Prostate gland (tissue), 2 donors: ENCODE measurements at regions not wholly inside any gene's neighbourhood (a gene's known extent, or its start where the extent isn't known, plus 50 kb on each side); places are given as distances from the start of the nearest gene placed in this dataset.

Source experiments
- DNase-seq: peaks from one replicate; pipeline ENCODE4 v3.0.0-alpha.2; 2019; ENCODE audit warnings: low spot score
- H3K27ac ChIP-seq, 2 donors: fragments of 200-600 bp; sonication (generic); 2 replicates each; pipeline ENCODE4 v1.5.1; 2017 to 2019
- H3K27me3 ChIP-seq: fragments of 200-600 bp; sonication (generic); replicated peaks from 2 replicates; pipeline ENCODE4 v1.5.1; 2019; ENCODE audit not compliant: insufficient read depth
- H3K36me3 ChIP-seq, 2 donors: fragments of 200-600 bp; sonication (generic); 1 replicate in 1 of 2; 2 replicates in 1 of 2; pipeline versions ENCODE4 v1.5.1 to v1.8.1; 2017 to 2019
- H3K4me1 ChIP-seq: fragments of 200-600 bp; sonication (generic); replicated peaks from 2 replicates; pipeline ENCODE4 v1.5.1; 2019
- H3K4me3 ChIP-seq, 2 donors: fragments of 200-600 bp; sonication (generic); 2 replicates each; pipeline ENCODE4 v1.5.1; 2017 to 2019
- H3K9me3 ChIP-seq: fragments of 200-600 bp; sonication (generic); 2 replicates; pipeline ENCODE4 v1.5.1; 2017
- POLR2A ChIP-seq: fragments of 450-650 bp; IDR thresholded peaks from one replicate; pipeline ENCODE4 v1.6.1; 2016; ENCODE audit warnings: antibody characterized with exemption, mild to moderate bottlenecking
- POLR2AphosphoS5 ChIP-seq: sonication (generic); formaldehyde crosslinking; IDR thresholded peaks from one replicate; pipeline ENCODE4 v1.6.1; 2017; ENCODE audit warnings: antibody characterized with exemption
- WGBS: methylation state at CpG from one replicate; pipeline ENCODE4 v1.1.5; 2018; 5-methylcytosine and 5-hydroxymethylcytosine counted together
- intact Hi-C: fragments of 100-400 bp; cut with DNase I; formaldehyde crosslinking; loops from one replicate; pipeline ENCODE4 v1.14.2; 2022
- TF ChIP-seq, protein P1 (sequence below), 4 experiments: fragments of 200-600 bp in 2 of 4; fragments of 450-650 bp in 2 of 4; sonication (generic) in 2 of 4; IDR thresholded peaks; 1 replicate in 3 of 4; 2 replicates in 1 of 4; pipeline ENCODE4 v1.5.1; 2016 to 2019; ENCODE audit warnings: antibody characterized with exemption in 4 of 4, mild to moderate bottlenecking in 2 of 4, moderate library complexity in 2 of 4

DNA sequence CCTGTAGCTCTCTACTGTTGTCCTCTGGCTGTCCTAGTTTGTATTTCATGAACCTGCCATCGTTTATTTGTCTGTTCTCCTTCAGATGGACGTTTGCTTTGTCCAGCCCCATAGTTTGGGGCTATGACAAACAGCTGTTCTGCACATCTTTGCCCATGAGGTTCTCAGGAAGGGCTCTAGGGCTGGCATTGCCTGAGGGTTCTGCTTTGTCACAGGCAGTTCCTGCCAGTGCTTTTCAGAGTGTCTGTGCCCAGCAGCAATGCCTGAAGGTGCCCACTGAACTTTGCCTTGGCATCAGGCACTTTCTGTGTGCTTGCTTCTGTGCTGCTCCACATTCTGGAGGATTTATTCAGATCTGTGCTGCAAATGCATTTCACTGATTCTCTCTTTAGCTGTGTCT lies 361.3 kb downstream of the TMEM121 start:
- WGBS, result 15% methylated on average over 2 of the region's 2 CpGs
- H3K9me3 ChIP-seq, result no peaks in the 10 kb centered on the region
- no peak overlapping the region for H3K27ac ChIP-seq
- no peak for TF ChIP-seq POLR2AphosphoS5
- no peak for TF ChIP-seq POLR2A
- TF ChIP-seq, protein P1, sequence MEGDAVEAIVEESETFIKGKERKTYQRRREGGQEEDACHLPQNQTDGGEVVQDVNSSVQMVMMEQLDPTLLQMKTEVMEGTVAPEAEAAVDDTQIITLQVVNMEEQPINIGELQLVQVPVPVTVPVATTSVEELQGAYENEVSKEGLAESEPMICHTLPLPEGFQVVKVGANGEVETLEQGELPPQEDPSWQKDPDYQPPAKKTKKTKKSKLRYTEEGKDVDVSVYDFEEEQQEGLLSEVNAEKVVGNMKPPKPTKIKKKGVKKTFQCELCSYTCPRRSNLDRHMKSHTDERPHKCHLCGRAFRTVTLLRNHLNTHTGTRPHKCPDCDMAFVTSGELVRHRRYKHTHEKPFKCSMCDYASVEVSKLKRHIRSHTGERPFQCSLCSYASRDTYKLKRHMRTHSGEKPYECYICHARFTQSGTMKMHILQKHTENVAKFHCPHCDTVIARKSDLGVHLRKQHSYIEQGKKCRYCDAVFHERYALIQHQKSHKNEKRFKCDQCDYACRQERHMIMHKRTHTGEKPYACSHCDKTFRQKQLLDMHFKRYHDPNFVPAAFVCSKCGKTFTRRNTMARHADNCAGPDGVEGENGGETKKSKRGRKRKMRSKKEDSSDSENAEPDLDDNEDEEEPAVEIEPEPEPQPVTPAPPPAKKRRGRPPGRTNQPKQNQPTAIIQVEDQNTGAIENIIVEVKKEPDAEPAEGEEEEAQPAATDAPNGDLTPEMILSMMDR (IDR thresholded peaks at IDR 0.05), result no peak
- H3K27me3 ChIP-seq, result no peaks in the 10 kb centered on the region
- H3K36me3 ChIP-seq, result no peaks in the 10 kb centered on the region
- no peaks in the 10 kb centered on the region for H3K4me1 ChIP-seq
- H3K4me3 ChIP-seq, result no peak overlapping the region
- intact Hi-C loops, result no loop called here
- DNase-seq, result no peak

DNA sequence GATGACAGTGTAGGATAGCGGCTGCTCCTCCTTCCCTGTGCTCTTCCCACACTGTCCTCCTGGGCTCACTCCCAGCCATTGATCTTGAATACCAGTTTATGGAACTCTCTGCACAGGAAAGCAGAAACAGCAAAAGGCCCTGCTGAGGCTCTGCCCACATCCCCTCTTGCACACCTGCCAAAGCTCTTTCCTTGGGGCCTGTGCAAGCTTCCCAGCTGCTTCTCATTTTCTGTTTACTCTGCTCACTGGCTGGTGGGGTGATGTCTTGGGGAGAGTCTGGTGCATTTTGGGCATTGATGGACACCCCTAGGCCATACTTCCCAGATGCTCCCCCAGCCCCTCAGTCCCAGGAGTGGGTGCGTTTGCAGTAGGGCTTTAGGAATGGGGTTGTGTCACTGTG lies 361.8 kb downstream of the TMEM121 start:
- H3K4me3 ChIP-seq, result no peak overlapping the region
- TF ChIP-seq, protein P1 (IDR thresholded peaks at IDR 0.05), result no peak
- no peak for TF ChIP-seq POLR2AphosphoS5
- TF ChIP-seq POLR2A, result no peak
- H3K4me1 ChIP-seq, result no peaks in the 10 kb centered on the region
- H3K9me3 ChIP-seq, result no peaks in the 10 kb centered on the region
- H3K36me3 ChIP-seq, result no peaks in the 10 kb centered on the region
- no peaks in the 10 kb centered on the region for H3K27me3 ChIP-seq
- no peak for DNase-seq
- H3K27ac ChIP-seq, result no peak overlapping the region
- intact Hi-C loops, result no loop called here
- WGBS, result 91% methylated on average over 2 of the region's 2 CpGs

DNA sequence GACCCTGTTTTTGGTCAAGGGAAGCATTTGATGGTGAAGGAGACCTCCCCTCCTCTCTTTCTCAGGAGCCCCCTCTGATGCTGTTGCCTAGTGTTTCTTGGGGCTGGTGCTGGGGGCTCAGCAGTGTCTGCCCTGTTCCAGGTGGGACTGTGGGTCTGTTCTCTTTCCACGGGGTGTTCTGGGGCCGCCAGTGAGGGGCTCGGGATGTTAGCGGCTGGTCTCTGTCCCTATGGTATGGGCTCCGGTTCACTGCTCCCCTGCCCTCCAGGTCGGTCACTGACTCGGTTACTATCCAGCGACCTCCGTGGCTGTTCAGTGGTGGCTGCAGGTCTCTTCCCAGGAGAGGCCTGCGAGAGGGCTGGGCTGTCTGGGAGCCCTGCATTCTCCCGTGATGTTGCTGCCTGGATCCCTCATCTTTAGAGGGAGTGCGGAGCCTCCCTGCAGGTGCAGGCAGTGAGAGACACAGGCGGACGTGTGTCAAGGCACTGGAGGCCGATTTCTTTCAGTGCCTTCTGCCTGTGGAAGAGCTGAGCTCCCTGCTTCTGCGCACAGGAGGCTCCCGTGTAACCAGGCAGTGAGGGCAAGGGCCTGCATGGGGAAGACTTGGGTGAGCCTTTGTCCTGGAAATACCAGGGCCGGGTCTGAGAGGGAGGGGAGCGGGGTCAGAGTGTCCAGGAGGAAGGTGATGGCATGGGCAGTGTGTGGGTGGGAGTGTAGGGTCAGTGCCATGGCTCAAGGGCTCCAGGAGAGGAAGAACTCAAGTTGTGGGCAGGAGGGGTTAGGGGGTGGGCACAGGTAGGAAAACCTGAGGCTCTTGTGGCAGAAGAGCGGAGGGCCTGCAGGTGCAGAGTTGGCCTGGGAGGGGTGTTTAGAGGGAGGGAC lies 362.6 kb downstream of the TMEM121 start:
- H3K36me3 ChIP-seq, result no peaks in the 10 kb centered on the region
- no peak for DNase-seq
- H3K9me3 ChIP-seq, result no peaks in the 10 kb centered on the region
- no peak overlapping the region for H3K27ac ChIP-seq
- 76% methylated on average over 20 of the region's 20 CpGs for WGBS
- H3K4me1 ChIP-seq, result no peaks in the 10 kb centered on the region
- TF ChIP-seq, protein P1 (IDR thresholded peaks at IDR 0.05), result no peak
- TF ChIP-seq POLR2AphosphoS5 (no peak), POLR2A (no peak)
- no peak overlapping the region for H3K4me3 ChIP-seq
- intact Hi-C loops, result no loop called here
- H3K27me3 ChIP-seq, result no peaks in the 10 kb centered on the region

DNA sequence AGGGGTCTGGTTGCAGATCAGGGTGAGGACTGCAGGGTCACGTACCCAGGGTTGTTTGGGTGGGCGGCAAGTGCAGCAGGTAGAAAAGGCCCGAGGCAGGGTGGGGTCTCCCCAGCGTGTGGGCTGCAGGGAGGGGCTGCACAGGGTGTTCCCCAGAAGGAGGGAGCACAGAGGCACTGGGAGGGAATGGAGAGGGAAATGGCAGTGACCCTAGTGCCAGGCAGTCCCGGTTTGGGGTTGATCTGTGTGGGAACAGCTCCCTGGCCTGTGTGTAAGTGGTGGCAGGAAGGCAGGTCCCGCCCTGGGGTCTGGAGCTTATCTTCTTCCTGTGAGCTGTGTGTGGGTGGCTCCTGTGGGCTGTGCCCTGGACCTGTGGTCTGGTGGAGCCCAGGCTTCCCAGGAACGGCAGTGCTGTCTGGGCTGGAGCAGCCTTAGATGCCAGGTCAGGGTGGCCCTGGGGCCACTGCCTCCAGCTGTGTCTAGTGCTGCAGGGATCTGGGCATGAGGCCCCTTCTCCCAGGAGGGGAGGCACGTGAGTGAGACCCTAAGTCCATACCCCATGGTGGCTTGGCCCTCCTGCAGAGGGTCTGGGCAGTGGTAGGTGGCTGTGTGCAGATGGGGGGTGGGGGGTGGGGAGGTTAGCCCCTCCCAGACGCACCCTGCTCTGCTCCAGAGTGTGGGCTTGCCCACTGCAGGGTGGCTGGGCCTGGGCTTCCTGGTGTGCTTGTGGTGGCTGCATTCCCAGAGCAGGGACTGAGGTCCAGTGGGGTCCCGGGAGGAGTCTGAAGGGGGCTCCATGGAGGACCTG lies 363.5 kb downstream of the TMEM121 start:
- no peak overlapping the region for H3K27ac ChIP-seq
- no peaks in the 10 kb centered on the region for H3K9me3 ChIP-seq
- DNase-seq, result no peak
- H3K27me3 ChIP-seq, result no peaks in the 10 kb centered on the region
- WGBS, result 70% methylated on average over 9 of the region's 10 CpGs
- H3K4me3 ChIP-seq, result no peak overlapping the region
- no peaks in the 10 kb centered on the region for H3K4me1 ChIP-seq
- TF ChIP-seq, protein P1 (IDR thresholded peaks at IDR 0.05), result no peak
- TF ChIP-seq POLR2A (no peak), POLR2AphosphoS5 (no peak)
- intact Hi-C loops, result no loop called here
- no peaks in the 10 kb centered on the region for H3K36me3 ChIP-seq
